Vagina (tissue), 2 donors: ENCODE measurements at regions not wholly inside any gene's neighbourhood (a gene's known extent, or its start where the extent isn't known, plus 50 kb on each side); places are given as distances from the start of the nearest gene placed in this dataset.

Experiments used
- CTCF ChIP-seq, 3 experiments: fragments of 450-650 bp in 2 of 3; fragments of 200-600 bp in 1 of 3; sonication (generic) in 1 of 3; IDR thresholded peaks; one replicate each; pipeline ENCODE4 v1.5.1; 2017 to 2019; ENCODE audit warnings: antibody characterized with exemption in 3 of 3, mild to moderate bottlenecking in 2 of 3, moderate library complexity in 2 of 3
- POLR2AphosphoS5 ChIP-seq, 2 donors: sonication (generic); formaldehyde crosslinking; IDR thresholded peaks; one replicate each; pipeline ENCODE4 v1.9.0; 2017; ENCODE audit warnings: antibody characterized with exemption in 2 of 2, mild to moderate bottlenecking in 2 of 2, low read depth in 1 of 2; ENCODE audit not compliant: insufficient read depth in 1 of 2

GRCh38 chrX:5314148-5314547, 914.5 kb downstream of the NLGN4X start:
- TF ChIP-seq CTCF (IDR thresholded peaks at IDR 0.05) (no peak), POLR2AphosphoS5 (IDR thresholded peaks at IDR 0.05; ENCODE audit: insufficient read depth in 1 of 2, low read depth in 1 of 2) (no peak)
